ENCODE measurements at regions not wholly inside any gene's neighbourhood (a gene's known extent, or its start where the extent isn't known, plus 50 kb on each side); places are given as distances from the start of the nearest gene placed in this dataset.
A peak's percentile ranks its signal among the peaks of the same experiment; 100 is the strongest.

DNA sequence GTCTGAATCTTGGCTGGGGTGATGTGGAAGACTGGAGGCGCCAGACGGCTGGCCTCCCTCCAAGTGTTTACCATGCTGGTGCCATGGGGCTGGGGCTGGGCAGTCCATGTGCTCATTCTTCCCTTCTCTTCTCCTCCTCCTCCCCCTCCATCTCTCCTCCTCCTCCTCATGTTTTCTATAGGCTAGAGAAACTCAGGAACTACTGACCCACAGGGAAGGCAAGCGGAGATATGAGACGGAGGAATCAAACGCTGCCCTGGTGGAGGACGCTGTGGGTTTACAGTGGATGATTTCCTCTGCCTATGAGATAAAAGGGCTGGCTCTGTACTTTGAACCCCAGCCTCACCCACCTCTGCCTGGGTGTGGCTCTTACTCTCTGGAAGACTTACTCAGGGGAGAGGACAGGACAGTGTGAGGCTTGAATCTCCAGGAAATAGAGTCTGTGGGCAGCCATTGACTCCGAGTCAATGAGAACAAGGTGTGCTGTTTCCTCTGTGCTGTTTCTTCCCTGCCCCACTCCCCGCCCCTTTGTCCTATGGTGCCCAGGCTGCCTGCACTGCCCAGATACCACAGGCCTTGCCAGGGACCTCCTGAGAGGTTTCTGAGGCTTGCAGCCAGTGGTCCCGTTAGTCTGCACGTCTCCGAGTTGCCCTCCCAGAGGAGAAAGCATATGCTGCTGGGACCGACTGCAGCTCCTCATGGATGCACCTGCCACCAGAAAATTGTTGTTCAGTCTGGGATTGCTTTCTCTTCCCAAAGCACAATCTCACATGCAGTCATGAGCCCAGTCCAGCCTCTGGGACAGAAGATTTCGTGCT, 132.6 kb upstream of the ARHGAP5 start:
- no peak for DNase-seq

DNA sequence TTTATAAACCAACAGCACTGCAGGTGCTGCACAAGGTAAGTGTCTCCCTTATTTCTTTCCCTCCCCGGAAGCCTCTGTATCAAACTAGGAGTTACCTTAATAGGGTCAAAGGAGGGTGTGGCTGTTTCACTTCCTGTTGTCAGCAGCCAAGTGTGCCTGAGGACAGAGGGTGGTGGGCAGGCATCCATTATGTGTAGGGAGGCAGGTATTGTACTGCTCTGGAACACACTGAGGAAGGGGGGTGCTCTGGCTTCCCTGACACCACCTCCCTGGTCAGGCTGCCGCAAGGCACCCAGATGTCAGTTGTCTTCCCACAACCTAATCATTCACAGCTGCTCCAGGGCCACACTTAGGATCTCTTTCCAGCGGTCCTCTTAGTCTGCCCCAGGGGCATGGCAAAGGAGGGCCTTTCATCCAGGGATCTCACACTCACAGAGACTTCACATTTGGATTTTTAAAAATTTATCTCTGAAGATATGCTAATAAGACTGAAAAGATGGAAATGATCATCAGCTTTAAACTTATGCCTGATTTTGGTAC, 132.0 kb upstream of the ARHGAP5 start:
- DNase-seq, result no peak

DNA sequence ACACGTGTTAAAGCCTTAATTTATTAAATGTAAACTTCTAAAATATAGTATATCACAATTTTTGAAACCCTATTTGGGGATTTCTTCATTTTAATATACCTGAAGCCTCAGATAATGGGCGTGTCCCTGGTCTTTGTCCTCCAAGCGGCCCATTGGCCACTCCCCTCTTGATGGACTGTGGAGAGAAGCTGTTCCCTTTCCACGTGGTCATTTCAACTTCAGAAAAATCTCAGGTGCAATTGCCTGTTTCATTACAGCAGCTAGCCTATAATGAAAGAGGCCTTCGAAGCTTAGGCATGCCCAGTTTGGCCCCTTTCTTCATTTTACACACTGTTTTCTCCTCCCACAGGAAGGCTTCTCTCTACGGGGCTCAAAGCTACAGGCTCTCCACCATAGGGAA, 131.4 kb upstream of the ARHGAP5 start:
- no peak for DNase-seq

DNA sequence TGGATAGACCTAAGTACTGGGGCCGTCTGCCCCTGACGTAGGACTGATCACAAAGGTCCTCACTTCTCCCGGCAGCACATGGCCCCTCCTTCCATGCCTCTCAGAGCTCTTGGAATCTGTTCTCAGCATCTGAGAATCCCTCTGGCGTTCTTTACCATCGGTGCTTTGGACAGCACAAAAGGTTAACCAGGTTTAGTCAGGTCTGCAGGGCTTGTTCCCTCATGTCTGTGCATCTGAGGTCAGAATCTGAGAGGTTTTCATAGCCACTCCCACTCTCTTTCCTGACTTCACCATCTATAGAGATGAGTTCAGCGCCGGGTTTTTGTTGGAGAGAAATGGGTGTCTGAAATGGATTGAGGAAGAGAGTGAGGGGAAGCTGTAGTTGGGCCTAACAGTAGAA, 130.0 kb upstream of the ARHGAP5 start:
- no peak for DNase-seq

DNA sequence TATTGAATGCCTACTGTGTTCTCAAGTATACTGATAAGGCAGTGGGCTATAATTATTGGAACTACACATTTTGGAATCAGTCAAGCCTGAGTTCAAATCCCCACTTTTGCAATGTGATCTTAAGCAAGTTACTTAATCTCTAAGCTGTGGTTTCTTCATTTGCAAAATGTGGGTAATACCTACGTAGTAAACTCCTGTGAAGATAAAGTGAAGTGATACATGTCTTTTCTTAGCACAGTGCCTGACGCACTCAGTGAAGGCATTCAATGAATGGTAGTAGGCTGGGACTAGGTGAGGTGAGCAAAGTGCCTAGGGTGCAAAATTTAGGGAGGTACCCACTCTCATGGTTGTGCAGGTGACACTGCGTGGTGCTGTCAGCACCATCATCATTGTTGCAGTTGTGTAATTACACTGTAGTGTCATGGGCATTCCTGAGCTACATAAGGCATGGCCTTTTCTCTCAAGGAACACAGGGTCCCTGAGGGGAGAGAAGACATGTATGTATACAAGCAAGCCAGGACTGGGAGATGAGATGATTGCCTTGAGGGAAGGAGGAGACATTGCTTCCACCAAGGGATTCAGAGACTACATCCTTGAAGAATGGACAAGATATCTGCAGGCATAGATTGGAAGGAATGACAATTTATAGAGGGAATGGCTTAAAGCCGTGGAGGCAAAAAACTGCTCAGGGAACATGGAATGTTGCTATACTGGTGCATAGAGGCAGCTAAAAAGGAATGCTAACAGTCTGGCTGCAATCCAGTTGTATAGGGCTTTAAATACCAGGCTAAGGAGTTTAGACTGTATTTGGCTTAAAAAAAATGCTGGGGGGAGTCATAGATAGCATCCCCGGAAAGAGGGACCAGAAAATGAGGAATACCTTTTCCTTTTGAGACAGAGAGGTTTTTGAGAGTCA, 129.2 kb upstream of the ARHGAP5 start:
- DNase-seq, result peak; percentile 72

DNA sequence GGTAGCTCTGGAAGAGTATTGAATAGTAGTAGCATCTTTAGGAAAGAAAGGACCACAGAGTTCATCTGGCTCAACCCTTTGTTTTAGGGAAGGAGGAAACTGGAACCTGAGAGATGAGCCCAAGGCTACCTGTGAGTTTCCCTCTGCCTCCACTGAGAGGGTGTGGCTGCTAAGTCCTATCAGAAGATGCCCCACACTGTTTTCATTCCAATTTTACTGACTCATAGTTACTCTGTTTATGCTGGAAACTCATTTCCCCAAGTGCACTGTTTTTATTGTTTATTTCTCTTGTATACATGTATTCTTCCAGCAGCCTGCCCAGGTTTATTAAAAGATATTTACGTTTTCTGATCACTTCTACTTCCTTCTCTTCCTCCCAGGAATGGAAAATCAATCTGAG, 127.4 kb upstream of the ARHGAP5 start:
- DNase-seq, result no peak

DNA sequence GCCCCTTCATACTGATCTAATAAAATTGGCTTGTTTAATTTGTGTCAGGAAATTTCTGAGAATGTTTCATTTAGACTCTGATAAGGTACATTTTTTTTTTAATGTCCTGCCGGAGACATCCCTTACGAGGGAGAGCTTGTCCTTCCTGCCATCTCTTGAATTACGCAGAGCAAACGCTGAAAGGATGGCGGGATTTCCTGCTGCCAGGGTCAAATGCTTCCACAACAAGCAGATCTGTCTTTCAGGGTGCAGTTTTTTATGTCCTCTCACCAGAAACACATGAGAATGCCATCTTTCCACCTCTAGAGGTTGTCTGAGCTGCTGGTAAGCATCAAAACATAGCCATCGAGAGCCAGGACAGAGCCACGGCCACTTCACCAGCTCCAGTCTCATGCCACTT, 126.8 kb upstream of the ARHGAP5 start:
- DNase-seq, result no peak

DNA sequence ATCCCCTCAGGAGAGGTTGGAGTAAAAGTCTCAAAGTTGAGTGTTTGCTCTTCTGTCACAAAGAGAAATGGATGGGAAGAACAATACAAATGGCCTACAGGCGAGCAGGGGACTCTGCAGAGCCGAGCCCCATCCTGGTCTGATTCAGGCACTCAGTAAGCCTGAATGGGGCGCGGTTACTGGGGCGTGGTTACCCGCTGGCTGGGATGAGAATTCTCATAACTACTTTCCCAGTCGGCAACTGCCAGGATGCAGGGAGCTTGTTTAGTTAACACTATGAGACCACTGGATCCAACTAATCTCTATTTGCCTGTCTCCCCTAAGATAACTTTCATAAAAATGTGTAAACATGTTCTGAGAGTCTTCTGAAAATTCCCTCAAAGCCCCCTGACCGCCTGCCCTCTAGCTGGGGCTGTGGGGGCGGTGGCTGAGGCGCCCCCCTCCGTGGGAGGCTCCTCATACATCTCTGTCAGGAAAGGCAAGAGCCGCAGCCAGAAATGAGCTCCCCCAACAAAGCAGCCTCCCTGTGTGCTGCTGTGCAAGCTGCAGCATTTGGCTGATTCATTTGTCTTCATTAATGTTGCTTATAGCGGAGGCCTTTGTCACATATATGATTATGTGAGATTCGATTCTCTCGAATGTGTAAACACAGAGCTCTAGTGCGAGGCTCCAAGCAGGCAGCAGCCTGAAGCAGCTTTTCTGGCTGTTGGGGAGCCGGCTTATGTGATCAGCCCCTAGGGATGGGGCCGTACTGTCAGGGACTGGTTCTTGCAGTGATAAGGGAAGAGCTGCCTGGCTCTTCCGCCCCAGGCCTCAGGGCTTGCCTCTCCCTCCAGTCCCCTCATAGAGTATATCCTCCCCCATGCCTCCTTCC, 126.1 kb upstream of the ARHGAP5 start:
- peak; percentile 84 for DNase-seq

DNA sequence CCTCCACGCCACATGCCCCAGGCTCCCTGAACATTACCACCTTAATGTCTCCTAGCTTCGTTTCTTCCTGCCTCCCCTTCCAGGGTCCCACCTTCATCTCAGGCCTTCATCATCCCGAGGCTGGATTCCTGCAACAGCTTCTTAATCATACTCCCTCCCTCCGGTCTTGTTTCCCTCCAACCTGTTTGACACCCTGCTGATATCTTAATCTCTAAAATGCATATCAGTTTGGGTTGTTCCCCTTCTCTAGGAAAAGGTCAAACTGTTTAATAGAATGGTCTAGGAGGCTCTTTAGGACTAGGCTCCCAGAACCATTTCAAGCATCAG, 125.5 kb upstream of the ARHGAP5 start:
- DNase-seq, result no peak

DNA sequence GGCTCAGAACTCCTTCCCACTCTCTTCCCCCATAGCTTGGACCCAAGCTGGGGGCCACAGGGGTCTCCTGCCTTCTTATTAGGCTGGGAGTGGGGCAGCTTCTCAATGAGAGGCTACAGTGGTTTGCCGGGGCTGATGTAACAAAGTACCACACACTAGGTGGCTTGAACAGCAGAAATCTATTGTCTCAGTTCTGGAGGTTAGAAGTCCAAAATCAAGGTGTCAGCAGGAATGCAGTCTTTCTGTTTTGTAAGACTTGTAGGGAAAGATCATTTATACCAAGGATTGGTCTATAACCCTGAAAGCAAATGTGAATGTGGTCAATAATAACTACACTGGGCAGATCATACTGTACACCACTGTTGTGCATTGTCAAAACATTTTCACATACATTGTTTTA, 124.5 kb upstream of the ARHGAP5 start:
- no peak for DNase-seq

DNA sequence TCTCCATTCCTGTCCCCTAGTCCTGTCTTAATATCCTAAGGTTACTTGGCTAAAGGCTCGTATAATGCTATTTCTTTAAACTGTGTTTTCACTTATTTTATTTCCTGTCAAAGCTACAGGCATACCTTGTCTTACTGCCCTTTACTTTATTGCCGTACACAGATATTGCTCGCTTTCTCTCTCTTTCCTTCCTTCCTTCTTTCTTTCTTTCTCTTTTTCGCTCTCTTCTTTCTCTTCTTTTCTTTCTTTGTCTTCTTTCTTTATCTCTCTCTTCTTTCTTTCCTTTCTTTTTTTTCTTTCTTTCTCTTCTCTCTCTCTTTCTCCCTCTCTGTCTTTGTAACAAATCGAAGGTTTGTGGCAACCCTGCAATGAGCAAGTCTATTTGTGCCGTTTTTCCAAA, 123.9 kb upstream of the ARHGAP5 start:
- no peak for DNase-seq

DNA sequence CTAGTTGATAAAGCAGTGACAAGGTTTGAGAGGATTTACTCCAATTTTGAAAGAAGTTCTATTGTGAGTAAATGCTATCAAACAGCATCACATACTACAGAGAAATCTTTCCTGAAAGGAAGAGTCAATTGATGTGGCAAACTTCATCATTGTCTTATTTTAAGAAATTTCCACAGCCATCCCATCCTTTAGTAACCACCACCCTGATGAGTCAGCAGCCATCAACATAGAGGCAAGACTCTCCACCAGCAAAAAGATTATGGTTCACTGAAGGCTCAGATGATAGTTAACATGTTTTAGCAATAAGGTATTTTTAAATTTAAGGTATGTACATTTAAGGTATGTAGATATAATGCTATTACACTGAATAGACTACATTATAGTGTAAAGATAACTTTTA, 122.1 kb upstream of the ARHGAP5 start:
- DNase-seq, result peak; percentile 47

DNA sequence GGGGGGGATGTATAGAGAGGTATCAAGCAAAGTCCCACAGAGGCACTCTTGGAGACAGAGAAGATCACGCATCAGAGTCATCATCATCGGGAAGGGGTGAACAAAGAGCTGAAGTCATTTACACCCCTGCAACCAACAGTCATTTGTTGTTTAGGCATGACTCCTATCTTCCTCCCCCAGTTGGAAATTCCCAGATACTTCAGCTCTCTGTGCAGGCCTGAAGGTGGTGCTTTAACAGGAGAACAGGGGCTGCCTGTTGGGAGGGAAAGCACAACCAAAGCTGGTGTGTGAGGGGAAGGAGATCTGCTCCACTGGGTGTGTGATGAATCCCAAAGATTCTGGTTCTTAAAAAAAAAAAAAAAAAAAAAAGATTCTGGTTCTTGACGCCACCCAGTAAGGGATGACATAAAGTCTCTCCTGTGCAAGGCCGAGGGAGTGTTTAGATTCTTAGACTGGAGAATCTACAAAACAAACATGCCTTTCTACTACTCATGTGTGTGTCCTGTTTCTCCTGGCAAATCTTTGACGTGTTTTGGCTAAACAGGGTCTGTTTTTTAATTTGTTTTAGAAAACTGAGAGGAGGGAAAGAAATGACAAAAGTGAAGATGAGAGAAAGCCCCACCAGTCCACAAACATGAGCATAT, 121.0 kb upstream of the ARHGAP5 start:
- DNase-seq, result no peak

DNA sequence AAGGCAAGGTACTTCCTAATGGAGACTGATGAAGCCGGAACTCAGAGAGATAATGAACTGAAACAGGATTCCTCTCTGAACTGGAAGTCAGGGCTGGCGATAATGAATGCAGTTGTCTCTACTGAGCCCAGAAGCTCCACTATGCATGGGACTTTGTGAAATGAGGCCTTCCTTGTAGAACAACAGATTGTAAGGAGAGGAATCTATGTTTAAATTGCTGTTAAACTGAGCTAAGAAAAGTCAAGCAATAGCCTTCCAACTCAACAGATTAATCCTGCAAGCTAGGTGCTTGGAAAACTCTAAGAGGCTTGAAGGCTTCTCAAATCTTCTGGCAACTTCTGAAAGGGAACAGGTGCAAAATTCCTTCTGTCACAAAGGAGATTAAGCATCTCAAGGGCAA, 119.5 kb upstream of the ARHGAP5 start:
- DNase-seq, result no peak

DNA sequence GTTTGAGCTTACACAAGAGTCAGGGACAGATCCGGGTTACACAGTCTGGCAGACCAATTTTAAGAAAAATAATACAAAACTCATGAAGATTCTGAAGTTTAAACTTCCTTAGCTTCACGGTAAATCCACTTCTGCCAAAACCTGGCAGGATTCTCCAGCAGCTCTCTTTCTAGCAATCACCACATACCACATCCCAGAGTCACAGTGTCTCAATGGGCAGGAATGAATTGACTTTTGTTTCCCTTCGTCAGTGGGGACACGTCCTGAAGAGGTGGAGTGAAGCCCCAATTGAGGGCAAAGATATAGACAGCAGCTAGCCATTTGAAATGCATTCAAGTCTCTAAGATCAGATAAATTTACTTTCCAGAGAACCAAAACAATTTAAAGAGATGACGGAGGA, 117.1 kb upstream of the ARHGAP5 start:
- no peak for DNase-seq

DNA sequence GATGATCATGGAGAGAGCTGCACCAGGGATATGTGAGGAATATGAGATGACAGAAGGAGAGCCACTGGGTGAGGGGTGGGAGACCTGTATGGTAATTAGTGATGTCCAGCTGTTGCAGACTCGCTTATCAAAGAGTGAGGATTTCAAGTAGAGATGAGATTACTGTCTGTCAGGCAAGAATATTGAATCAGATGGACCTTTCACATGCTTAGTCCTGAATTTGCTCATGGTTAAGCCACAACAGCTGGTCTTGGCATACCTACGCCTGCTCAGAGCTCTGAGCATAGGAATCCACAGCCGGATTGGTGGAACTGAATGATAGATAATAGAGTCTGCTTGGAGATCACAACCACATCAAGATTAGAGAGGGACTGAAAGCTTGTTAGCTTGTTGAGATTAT, 115.2 kb upstream of the ARHGAP5 start:
- DNase-seq, result no peak

DNA sequence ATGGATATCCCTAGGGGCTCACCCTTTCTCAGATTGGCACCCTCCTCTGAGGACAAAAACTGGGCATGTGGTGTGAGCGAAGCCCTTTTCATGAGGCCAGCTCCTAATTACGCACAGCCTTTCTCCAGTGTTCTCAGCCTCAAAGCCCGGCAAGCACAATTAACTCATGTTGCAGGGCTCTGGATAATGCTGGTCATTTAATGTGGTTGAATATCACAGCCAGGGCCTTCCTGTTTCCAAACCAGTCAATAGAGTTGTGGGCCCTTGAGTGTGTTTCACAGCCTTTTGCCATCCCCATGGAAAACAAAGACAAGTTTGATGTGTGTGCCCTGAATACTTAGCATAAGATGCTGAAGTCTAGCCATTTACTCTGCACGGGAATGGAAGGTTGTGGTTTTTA, 114.2 kb upstream of the ARHGAP5 start:
- DNase-seq, result no peak

DNA sequence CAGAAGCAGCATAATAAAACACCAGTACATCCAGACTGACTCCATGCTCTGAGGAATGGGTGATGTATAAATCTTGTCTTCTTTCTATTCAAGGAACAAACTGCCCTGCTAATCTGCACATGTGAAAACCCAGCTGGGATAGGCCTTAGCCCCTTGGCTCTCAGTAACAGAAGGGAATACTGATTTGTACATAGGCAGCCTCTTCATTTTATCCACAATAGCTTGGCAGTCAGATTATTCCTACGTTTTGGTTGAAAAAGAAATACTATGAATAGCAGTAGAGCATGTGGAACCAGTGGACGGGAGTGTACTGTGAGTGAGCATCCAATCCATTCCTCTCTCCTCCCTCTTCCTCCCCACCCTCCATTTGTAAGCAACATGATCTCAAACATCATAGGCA, 113.5 kb upstream of the ARHGAP5 start:
- no peak for DNase-seq

DNA sequence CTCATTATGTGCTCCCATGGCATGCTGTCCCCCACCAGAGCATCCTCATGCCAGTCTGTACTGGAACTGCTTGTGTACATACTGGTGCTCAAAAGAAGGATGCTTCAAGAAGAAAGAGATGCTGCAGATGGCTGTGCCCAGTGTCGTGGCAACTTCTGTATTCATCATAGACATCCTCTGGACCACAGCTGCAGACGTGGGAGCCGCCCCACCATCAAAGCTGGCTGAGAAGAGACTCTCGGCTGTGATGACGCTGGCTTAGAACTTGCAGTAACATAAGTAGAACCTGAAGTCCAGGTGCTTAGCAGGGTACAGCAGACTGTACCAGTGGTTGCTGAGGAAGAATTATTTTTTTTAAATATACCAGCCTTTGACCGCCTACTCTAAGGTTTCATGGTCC, 112.6 kb upstream of the ARHGAP5 start:
- DNase-seq, result no peak

DNA sequence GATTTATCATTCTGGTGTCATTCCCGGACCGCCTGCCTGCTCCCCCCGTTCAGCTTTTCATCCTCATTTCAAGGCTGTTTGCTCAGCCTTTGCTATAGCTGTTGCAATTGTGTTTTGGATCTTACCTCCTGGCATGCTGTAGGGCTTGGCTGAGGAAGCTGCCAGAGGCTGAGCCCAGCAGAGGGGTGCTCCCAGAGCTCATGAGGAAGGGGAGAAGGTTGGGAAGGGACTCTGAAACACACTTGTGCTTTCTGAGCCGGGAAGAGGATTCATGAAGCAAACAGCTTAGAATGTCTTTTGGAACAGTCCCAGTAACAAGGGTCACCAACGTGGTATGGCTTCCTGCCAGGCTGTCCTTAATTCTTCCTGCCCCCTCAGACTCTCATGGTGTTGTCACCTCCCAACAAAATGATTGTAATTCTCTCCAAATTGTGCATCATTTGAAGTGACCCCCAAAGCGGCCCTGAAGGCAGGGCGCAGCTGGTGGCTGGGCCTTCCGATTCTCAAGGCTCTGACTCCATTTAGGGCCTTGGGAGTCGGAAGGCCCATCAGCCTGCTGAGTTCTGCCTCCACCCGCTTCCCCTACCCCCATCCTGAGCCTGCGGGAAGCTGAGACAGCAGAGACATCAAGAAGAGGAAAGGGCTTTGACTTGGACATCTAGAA, 111.9 kb upstream of the ARHGAP5 start:
- peak; percentile 55 for DNase-seq

DNA sequence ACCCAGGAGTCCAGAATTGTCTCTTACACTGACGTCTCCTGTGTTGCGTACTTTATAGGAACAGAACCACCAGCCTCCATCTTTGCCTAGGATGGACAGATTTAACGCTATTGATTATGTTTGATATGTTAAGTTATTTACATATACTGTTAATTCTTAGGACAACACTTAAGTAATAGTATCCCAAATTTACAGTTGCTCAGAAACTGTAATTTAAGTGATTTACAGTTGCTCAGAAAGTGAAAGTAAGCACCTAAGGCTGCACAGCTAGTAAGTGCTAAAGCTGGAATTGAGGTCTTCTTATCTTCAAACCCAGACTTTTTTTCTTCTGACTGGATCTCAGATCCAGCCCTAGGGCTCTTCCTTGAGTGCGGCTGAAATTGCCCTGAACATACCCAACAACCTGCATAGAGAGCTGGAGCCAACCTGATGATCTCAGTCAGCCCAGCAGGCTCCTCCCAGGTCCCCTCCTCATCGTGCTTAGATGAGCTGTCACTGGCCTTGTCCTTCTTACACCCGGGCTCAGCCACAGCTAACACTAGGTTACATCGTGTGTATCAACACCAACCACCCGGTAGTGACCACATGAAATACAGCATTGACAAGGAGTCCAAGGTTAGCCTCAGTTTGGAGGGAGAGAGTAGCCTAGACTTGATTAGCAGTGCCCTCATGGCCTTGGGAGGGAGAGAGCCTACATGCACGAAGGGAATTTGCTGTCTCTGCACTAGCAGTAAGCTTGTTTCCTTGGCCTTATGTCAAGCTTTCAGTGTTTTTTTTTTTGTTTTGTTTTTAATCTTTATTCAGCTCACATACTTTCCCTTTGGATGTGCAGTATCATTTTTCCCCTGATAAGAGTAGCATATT, 111.1 kb upstream of the ARHGAP5 start:
- no peak for DNase-seq

Measured in fibroblast of skin of right quadriceps (primary cell).